WTC11 (cell line): ENCODE measurements at regions not wholly inside any gene's neighbourhood (a gene's known extent, or its start where the extent isn't known, plus 50 kb on each side); places are given as distances from the start of the nearest gene placed in this dataset.

Experiments
- ATAC-seq: fragments of 200-7000 bp; cut with Tn5 transposase; 2 replicates; pipeline ENCODE4 v1.10.0; 2021; ENCODE audit warnings: mild to moderate bottlenecking, moderate library complexity
- CTCF ChIA-PET: fragments of 300-600 bp; sonication (Branson Sonifier 250); formaldehyde crosslinking; loops from one replicate; lab custom pipeline; 2021; ENCODE audit warnings: antibody characterized with exemption; lab: Charles Lee
- POLR2A ChIA-PET: fragments of 350-600 bp; sonication (Branson Sonifier 250); formaldehyde crosslinking; loops from one replicate; lab custom pipeline; 2021; ENCODE audit warnings: antibody characterized with exemption; lab: Charles Lee
- DNase-seq: peaks from one replicate; pipeline ENCODE4 v3.0.0; 2021; ENCODE audit warnings: low spot score
- H3K27ac Mint-ChIP-seq: 2 replicates; pipeline ENCODE4 v1.8.0; 2021; ENCODE audit warnings: mixed read lengths
- H3K27me3 Mint-ChIP-seq: 2 replicates; pipeline ENCODE4 v1.8.0; 2021; ENCODE audit warnings: low read depth, mild to moderate bottlenecking, moderate library complexity, mixed read lengths
- H3K36me3 Mint-ChIP-seq: 2 replicates; pipeline ENCODE4 v1.8.0; 2021; ENCODE audit warnings: mixed read lengths
- H3K4me1 Mint-ChIP-seq: 2 replicates; pipeline ENCODE4 v1.8.0; 2022; ENCODE audit warnings: mixed read lengths
- H3K4me3 Mint-ChIP-seq: 2 replicates; pipeline ENCODE4 v1.8.0; 2021; ENCODE audit warnings: mild to moderate bottlenecking, moderate library complexity, mixed read lengths
- H3K9me3 Mint-ChIP-seq: 2 replicates; pipeline ENCODE4 v1.8.0; 2021; ENCODE audit warnings: mixed read lengths
- CDX4 ChIP-seq: fragments of 250-450 bp; sonication (Bioruptor Pico); IDR thresholded peaks from 2 replicates; pipeline ENCODE4 v1.9.0; 2021; ENCODE audit warnings: moderate library complexity, mild to moderate bottlenecking, inconsistent platforms, borderline replicate concordance
- CREM ChIP-seq: sonication (generic); formaldehyde crosslinking; IDR thresholded peaks from 2 replicates; pipeline ENCODE4 v1.8.1; 2022; ENCODE audit warnings: mild to moderate bottlenecking, missing genetic modification reagents, moderate library complexity
- E2F4 ChIP-seq: sonication (generic); formaldehyde crosslinking; IDR thresholded peaks from 2 replicates; pipeline ENCODE4 v1.8.1; 2022; ENCODE audit warnings: low read depth, mild to moderate bottlenecking, moderate library complexity, missing genetic modification reagents, borderline replicate concordance
- EMX1 ChIP-seq: fragments of 250-450 bp; sonication (Bioruptor Pico); IDR thresholded peaks from 2 replicates; pipeline ENCODE4 v1.8.0; 2021; ENCODE audit warnings: mild to moderate bottlenecking
- ERG ChIP-seq: fragments of 250-450 bp; sonication (Bioruptor Pico); IDR thresholded peaks from 2 replicates; pipeline ENCODE4 v1.8.0; 2021; ENCODE audit warnings: mild to moderate bottlenecking
- GTF2I ChIP-seq: fragments of 250-450 bp; sonication (Bioruptor Pico); conservative IDR thresholded peaks from 2 replicates; pipeline ENCODE4 v1.4.0; 2021; ENCODE audit warnings: mild to moderate bottlenecking
- JAZF1 ChIP-seq: fragments of 250-450 bp; sonication (Bioruptor Pico); IDR thresholded peaks from 2 replicates; pipeline ENCODE4 v1.9.0; 2021; ENCODE audit warnings: moderate library complexity, mild to moderate bottlenecking, inconsistent platforms
- MYBL2 ChIP-seq: sonication (generic); formaldehyde crosslinking; IDR thresholded peaks from 2 replicates; pipeline ENCODE4 v1.8.1; 2023; ENCODE audit warnings: mild to moderate bottlenecking, moderate library complexity, missing genetic modification reagents
- NFE2L1 ChIP-seq: sonication (generic); formaldehyde crosslinking; IDR thresholded peaks from 2 replicates; pipeline ENCODE4 v1.8.1; 2023; ENCODE audit warnings: missing genetic modification reagents
- PRDM15 ChIP-seq: sonication (generic); formaldehyde crosslinking; IDR thresholded peaks from 2 replicates; pipeline ENCODE4 v1.8.0; 2022; ENCODE audit warnings: missing genetic modification reagents
- ZBTB43 ChIP-seq: sonication (generic); formaldehyde crosslinking; IDR thresholded peaks from 2 replicates; pipeline ENCODE4 v1.8.1; 2023; ENCODE audit warnings: mild to moderate bottlenecking, missing genetic modification reagents
- ZNF121 ChIP-seq: sonication (generic); formaldehyde crosslinking; IDR thresholded peaks from 2 replicates; pipeline ENCODE4 v1.8.0; 2023; ENCODE audit warnings: missing genetic modification reagents
- ZNF138 ChIP-seq: sonication (generic); formaldehyde crosslinking; conservative IDR thresholded peaks from 2 replicates; pipeline ENCODE4 v1.8.1; 2022; ENCODE audit warnings: mild to moderate bottlenecking, moderate library complexity, missing genetic modification reagents
- ZNF281 ChIP-seq: sonication (generic); formaldehyde crosslinking; IDR thresholded peaks from 2 replicates; pipeline ENCODE4 v1.8.0; 2023; ENCODE audit warnings: mild to moderate bottlenecking, missing genetic modification reagents
- ZNF317 ChIP-seq: sonication (generic); formaldehyde crosslinking; IDR thresholded peaks from 2 replicates; pipeline ENCODE4 v1.8.1; 2023; ENCODE audit warnings: low read depth, mild to moderate bottlenecking, moderate library complexity, missing genetic modification reagents, borderline replicate concordance
- ZNF416 ChIP-seq: fragments of 250-450 bp; sonication (Bioruptor Pico); IDR thresholded peaks from 2 replicates; pipeline ENCODE4 v1.9.0; 2021; ENCODE audit warnings: mild to moderate bottlenecking, inconsistent platforms
- TF ChIP-seq, protein P1 (sequence below): sonication (generic); formaldehyde crosslinking; IDR thresholded peaks from 2 replicates; pipeline ENCODE4 v1.8.1; 2023; ENCODE audit warnings: mild to moderate bottlenecking, missing genetic modification reagents, borderline replicate concordance

DNA sequence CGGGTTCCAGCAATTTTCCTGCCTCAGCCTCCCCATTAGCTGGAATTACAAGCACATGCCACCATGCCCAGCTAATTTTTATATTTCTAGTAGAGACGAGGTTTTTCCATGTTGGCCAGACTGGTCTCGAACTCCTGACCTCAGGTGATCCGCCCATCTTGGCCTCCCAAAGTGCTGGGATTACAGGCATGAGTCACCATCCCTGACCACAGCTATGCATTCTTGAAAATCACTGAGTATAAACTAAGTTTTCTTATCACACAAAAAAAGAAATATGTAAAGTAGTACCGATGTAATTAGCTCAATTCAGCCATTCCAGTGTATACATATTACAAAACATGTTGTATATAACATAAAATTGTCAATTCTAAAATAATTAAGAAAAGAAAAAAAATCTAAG is 232.7 kb downstream of the MBD2 start (continued):
- TF ChIP-seq CDX4 (CRISPR knock-in tag) (no peak), ERG (CRISPR knock-in tag) (no peak), PRDM15 (CRISPR knock-in tag) (no peak), CREM (CRISPR knock-in tag) (no peak), ZNF281 (CRISPR knock-in tag) (no peak)

- H3K36me3 Mint-ChIP-seq: no peaks in the 10 kb centered on the region
- H3K27me3 Mint-ChIP-seq: no peaks in the 10 kb centered on the region
- TF ChIP-seq ZNF121 (CRISPR knock-in tag): no peak
- no peak for TF ChIP-seq E2F4 (CRISPR knock-in tag)
- H3K27ac Mint-ChIP-seq: no peak overlapping the region
- DNase-seq (no peak), ATAC-seq (no peak)
- POLR2A ChIA-PET: no interaction called here
- H3K4me1 Mint-ChIP-seq: no peaks in the 10 kb centered on the region
- CTCF ChIA-PET: no interaction called here
- no peak overlapping the region for H3K4me3 Mint-ChIP-seq
- no peaks in the 10 kb centered on the region for H3K9me3 Mint-ChIP-seq
Measured at GRCh38 chr18:53991202-53991601, 233.3 kb downstream of the MBD2 start.

GRCh38 chr18:53990485-53990884 is 234.0 kb downstream of the MBD2 start:
- H3K9me3 Mint-ChIP-seq: no peaks in the 10 kb centered on the region
- POLR2A ChIA-PET: no interaction called here
- no peaks in the 10 kb centered on the region for H3K4me1 Mint-ChIP-seq
- ATAC-seq: no peak
- H3K27me3 Mint-ChIP-seq: no peaks in the 10 kb centered on the region
- no peak overlapping the region for H3K27ac Mint-ChIP-seq
- TF ChIP-seq ZNF138 (CRISPR knock-in tag) (no peak), ZBTB43 (CRISPR knock-in tag) (no peak), CDX4 (CRISPR knock-in tag) (no peak), MYBL2 (CRISPR knock-in tag) (no peak), NFE2L1 (CRISPR knock-in tag) (no peak), GTF2I (CRISPR knock-in tag) (no peak), EMX1 (CRISPR knock-in tag) (no peak), ZNF416 (no peak), ZNF317 (CRISPR knock-in tag) (no peak), JAZF1 (CRISPR knock-in tag) (no peak)
- TF ChIP-seq, protein P1, sequence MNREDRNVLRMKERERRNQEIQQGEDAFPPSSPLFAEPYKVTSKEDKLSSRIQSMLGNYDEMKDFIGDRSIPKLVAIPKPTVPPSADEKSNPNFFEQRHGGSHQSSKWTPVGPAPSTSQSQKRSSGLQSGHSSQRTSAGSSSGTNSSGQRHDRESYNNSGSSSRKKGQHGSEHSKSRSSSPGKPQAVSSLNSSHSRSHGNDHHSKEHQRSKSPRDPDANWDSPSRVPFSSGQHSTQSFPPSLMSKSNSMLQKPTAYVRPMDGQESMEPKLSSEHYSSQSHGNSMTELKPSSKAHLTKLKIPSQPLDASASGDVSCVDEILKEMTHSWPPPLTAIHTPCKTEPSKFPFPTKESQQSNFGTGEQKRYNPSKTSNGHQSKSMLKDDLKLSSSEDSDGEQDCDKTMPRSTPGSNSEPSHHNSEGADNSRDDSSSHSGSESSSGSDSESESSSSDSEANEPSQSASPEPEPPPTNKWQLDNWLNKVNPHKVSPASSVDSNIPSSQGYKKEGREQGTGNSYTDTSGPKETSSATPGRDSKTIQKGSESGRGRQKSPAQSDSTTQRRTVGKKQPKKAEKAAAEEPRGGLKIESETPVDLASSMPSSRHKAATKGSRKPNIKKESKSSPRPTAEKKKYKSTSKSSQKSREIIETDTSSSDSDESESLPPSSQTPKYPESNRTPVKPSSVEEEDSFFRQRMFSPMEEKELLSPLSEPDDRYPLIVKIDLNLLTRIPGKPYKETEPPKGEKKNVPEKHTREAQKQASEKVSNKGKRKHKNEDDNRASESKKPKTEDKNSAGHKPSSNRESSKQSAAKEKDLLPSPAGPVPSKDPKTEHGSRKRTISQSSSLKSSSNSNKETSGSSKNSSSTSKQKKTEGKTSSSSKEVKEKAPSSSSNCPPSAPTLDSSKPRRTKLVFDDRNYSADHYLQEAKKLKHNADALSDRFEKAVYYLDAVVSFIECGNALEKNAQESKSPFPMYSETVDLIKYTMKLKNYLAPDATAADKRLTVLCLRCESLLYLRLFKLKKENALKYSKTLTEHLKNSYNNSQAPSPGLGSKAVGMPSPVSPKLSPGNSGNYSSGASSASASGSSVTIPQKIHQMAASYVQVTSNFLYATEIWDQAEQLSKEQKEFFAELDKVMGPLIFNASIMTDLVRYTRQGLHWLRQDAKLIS (CRISPR knock-in tag): no peak
- TF ChIP-seq, all 79 proteins: peak for 0
- no peak for DNase-seq
- CTCF ChIA-PET: no interaction called here
- H3K4me3 Mint-ChIP-seq: no peak overlapping the region
- no peaks in the 10 kb centered on the region for H3K36me3 Mint-ChIP-seq
